CD14-positive monocyte (primary cell): ENCODE measurements at regions not wholly inside any gene's neighbourhood (a gene's known extent, or its start where the extent isn't known, plus 50 kb on each side); places are given as distances from the start of the nearest gene placed in this dataset.

Experiments used
- DNase-seq, 3 donors: peaks; one replicate each; pipeline ENCODE4 v3.0.0-alpha.2; 2011 to 2022
- H2AFZ ChIP-seq: 2 replicates; pipeline ENCODE4 v1.6.0; 2012; ENCODE audit warnings: mild to moderate bottlenecking, low read depth, low read length, inconsistent platforms; ENCODE audit not compliant: insufficient read depth, poor library complexity, severe bottlenecking
- H3K27ac ChIP-seq, 2 donors: 1 replicate in 1 of 2; 2 replicates in 1 of 2; pipeline ENCODE4 v1.5.1; 2012 to 2013; ENCODE audit warnings: low read length in 2 of 2, control low read depth in 1 of 2, inconsistent platforms in 1 of 2, low read depth in 1 of 2, mild to moderate bottlenecking in 1 of 2
- H3K27me3 ChIP-seq, 2 donors: one replicate each; pipeline versions ENCODE4 v1.6.0 to v1.6.1; 2011 to 2013; ENCODE audit warnings: low read length in 2 of 2; ENCODE audit not compliant: control insufficient read depth in 2 of 2, insufficient read depth in 2 of 2
- H3K36me3 ChIP-seq, 2 donors: replicated peaks in 1 of 2; 1 replicate in 1 of 2; 2 replicates in 1 of 2; pipeline versions ENCODE4 v1.5.1 to v1.6.1; 2012 to 2013; ENCODE audit warnings: low read length in 2 of 2, control low read depth in 1 of 2, inconsistent platforms in 1 of 2, mild to moderate bottlenecking in 1 of 2; ENCODE audit not compliant: insufficient read depth in 2 of 2, control insufficient read depth in 1 of 2
- H3K4me1 ChIP-seq, 2 donors: 1 replicate in 1 of 2; 2 replicates in 1 of 2; pipeline versions ENCODE4 v1.5.1 to v1.6.1; 2012 to 2013; ENCODE audit warnings: low read length in 2 of 2, control low read depth in 1 of 2, inconsistent platforms in 1 of 2, mild to moderate bottlenecking in 1 of 2, moderate library complexity in 1 of 2; ENCODE audit not compliant: insufficient read depth in 2 of 2, control insufficient read depth in 1 of 2
- H3K4me2 ChIP-seq: replicated peaks from 2 replicates; pipeline ENCODE3; 2012; ENCODE audit warnings: low read length, moderate library complexity, mild to moderate bottlenecking; ENCODE audit not compliant: poor library complexity, severe bottlenecking; ENCODE audit errors: extremely low read depth
- H3K4me3 ChIP-seq, 3 experiments: fragments of 200-600 bp in 1 of 3; sonication (generic) in 1 of 3; replicated peaks in 1 of 3; 1 replicate in 2 of 3; 2 replicates in 1 of 3; pipeline ENCODE4 v1.5.1; 2011 to 2013; ENCODE audit warnings: low read length in 3 of 3, mild to moderate bottlenecking in 3 of 3, control low read depth in 2 of 3, low read depth in 2 of 3, inconsistent platforms in 1 of 3, moderate library complexity in 1 of 3
- H3K79me2 ChIP-seq: 2 replicates; pipeline ENCODE4 v1.6.0; 2012; ENCODE audit warnings: mild to moderate bottlenecking, control low read depth, inconsistent platforms, low read length, moderate library complexity; ENCODE audit not compliant: insufficient read depth
- H3K9ac ChIP-seq: 2 replicates; pipeline ENCODE4 v1.6.0; 2017; ENCODE audit warnings: low read length, mild to moderate bottlenecking; ENCODE audit not compliant: insufficient read depth, poor library complexity, severe bottlenecking
- H3K9me3 ChIP-seq, 2 donors: replicated peaks in 1 of 2; 1 replicate in 1 of 2; 2 replicates in 1 of 2; pipeline versions ENCODE4 v1.5.1 to v1.6.1; 2012 to 2013; ENCODE audit warnings: low read length in 2 of 2, control low read depth in 1 of 2; ENCODE audit not compliant: control insufficient read depth in 1 of 2, insufficient read depth in 1 of 2
- H4K20me1 ChIP-seq: 2 replicates; pipeline ENCODE4 v1.6.0; 2012; ENCODE audit warnings: mild to moderate bottlenecking, low read length, control low read depth, moderate library complexity; ENCODE audit not compliant: insufficient read depth
- H3K27ac Mint-ChIP-seq, 7 donors: one replicate each; pipeline ENCODE4 v1.8.0; 2020; ENCODE audit warnings: mild to moderate bottlenecking in 7 of 7, mixed read lengths in 7 of 7, moderate library complexity in 6 of 7, inconsistent platforms in 2 of 7
- H3K27me3 Mint-ChIP-seq, 3 donors: one replicate each; pipeline ENCODE4 v1.8.0; 2021 to 2022; ENCODE audit warnings: low read depth in 3 of 3, mild to moderate bottlenecking in 3 of 3, mixed read lengths in 3 of 3, moderate library complexity in 3 of 3, inconsistent platforms in 1 of 3
- H3K36me3 Mint-ChIP-seq, 2 donors: one replicate each; pipeline ENCODE4 v1.8.0; 2020; ENCODE audit warnings: mixed read lengths in 2 of 2, inconsistent platforms in 1 of 2, mild to moderate bottlenecking in 1 of 2
- H3K4me1 Mint-ChIP-seq: one replicate; pipeline ENCODE4 v1.8.0; 2020; ENCODE audit warnings: mild to moderate bottlenecking, mixed read lengths
- H3K4me3 Mint-ChIP-seq, 2 donors: one replicate each; pipeline ENCODE4 v1.8.0; 2020; ENCODE audit warnings: mild to moderate bottlenecking in 2 of 2, mixed read lengths in 2 of 2, moderate library complexity in 1 of 2
- H3K9me3 Mint-ChIP-seq, 7 donors: one replicate each; pipeline ENCODE4 v1.8.0; 2020 to 2022; ENCODE audit warnings: mixed read lengths in 7 of 7, mild to moderate bottlenecking in 6 of 7, moderate library complexity in 6 of 7, inconsistent platforms in 2 of 7
- CTCF ChIP-seq: fragments of 200-600 bp; IDR thresholded peaks from one replicate; pipeline ENCODE4 v1.8.0; 2022; ENCODE audit warnings: antibody characterized with exemption, mild to moderate bottlenecking
- WGBS: methylation state at CpG from one replicate; pipeline ENCODE4 v1.1.5; 2013; ENCODE audit warnings: missing lambda C conversion rate; ENCODE audit not compliant: insufficient coverage; 5-methylcytosine and 5-hydroxymethylcytosine counted together
- intact Hi-C, 2 donors: fragments of 100-400 bp; cut with micrococcal nuclease; formaldehyde crosslinking; loops; one replicate each; pipeline versions ENCODE4 v1.15.0 to v1.15.1; 2023

GRCh38 chr11:134799386-134799785 lies 387.3 kb upstream of the B3GAT1 start:
- Histone ChIP-seq H4K20me1 (no peaks in the 10 kb centered on the region), H3K36me3 (no peaks in the 10 kb centered on the region), H3K27ac (no peak overlapping the region), H3K4me1 (no peaks in the 10 kb centered on the region), H3K4me2 (no peak overlapping the region), H3K9ac (no peak overlapping the region), H3K79me2 (no peaks in the 10 kb centered on the region), H3K9me3 (no peaks in the 10 kb centered on the region), H2AFZ (no peak overlapping the region), H3K27me3 (no peaks in the 10 kb centered on the region), H3K4me3 (no peak overlapping the region)
- Mint-ChIP-seq H3K4me3 (no peak overlapping the region), H3K9me3 (peaks cover 0 to 2% (median 0%) of the 10 kb centered on the region in 7 donors), H3K27me3 (peaks cover 2 to 8% (median 5%) of the 10 kb centered on the region in 3 donors), H3K27ac (no peak overlapping the region), H3K36me3 (no peaks in the 10 kb centered on the region), H3K4me1 (peaks cover 1% of the 10 kb centered on the region)
- no peak for TF ChIP-seq CTCF
- WGBS: 89% methylated on average over 8 of the region's 8 CpGs
- no peak for DNase-seq
- intact Hi-C loops: no loop called here

- Mint-ChIP-seq H3K4me1 (peaks cover 1% of the 10 kb centered on the region), H3K36me3 (no peaks in the 10 kb centered on the region), H3K4me3 (no peak overlapping the region), H3K9me3 (peaks cover 0 to 3% (median 0%) of the 10 kb centered on the region in 7 donors), H3K27me3 (peaks cover 2 to 5% (median 3%) of the 10 kb centered on the region in 3 donors), H3K27ac (no peak overlapping the region)
- no peaks in the 10 kb centered on the region for H3K4me1 ChIP-seq
- no peaks in the 10 kb centered on the region for H3K9me3 ChIP-seq
- no peak overlapping the region for H3K9ac ChIP-seq
- no peak for TF ChIP-seq CTCF
- 95% methylated on average over 5 of the region's 17 CpGs for WGBS
- no peak for DNase-seq
- no peaks in the 10 kb centered on the region for H3K27me3 ChIP-seq
- H4K20me1 ChIP-seq: no peaks in the 10 kb centered on the region
- no peak overlapping the region for H3K4me2 ChIP-seq
- intact Hi-C loops: no loop called here
- H3K27ac ChIP-seq: no peak overlapping the region
- no peak overlapping the region for H3K4me3 ChIP-seq
- H2AFZ ChIP-seq: no peak overlapping the region
- no peaks in the 10 kb centered on the region for H3K79me2 ChIP-seq
- no peaks in the 10 kb centered on the region for H3K36me3 ChIP-seq
Observed at GRCh38 chr11:134797411-134798089, 385.5 kb upstream of the B3GAT1 start.
